ENCODE measurements at regions not wholly inside any gene's neighbourhood (a gene's known extent, or its start where the extent isn't known, plus 50 kb on each side); places are given as distances from the start of the nearest gene placed in this dataset.
"Not testable (repeated sequence)": the region's sequence is repeated elsewhere in the genome, so short reads cannot be mapped to it uniquely, and the experiment has no call there.

DNA sequence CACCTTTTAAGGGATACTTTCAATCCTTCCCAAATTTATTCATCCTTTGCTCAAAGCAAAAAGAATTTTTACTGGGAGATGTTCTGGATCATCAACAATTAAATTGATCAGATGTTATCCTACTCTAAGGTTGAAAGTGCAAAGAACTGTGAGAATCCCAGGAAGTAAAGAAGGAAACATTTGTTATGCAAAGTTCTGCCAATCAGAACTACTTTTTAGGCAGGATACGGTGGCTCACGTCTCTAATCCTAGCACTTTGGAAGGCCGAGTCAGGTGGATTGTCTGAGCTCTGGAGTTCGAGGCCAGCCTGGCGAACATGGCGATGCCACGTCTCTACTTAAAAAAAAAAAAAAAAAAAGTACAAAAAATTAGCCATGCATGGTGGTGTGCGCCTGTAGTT lies 882.3 kb downstream of the DIAPH3 start:
- Histone ChIP-seq H3K27ac (ENCODE audit: low read depth, low read length) (no peak overlapping the region), H3K36me3 (ENCODE audit: control insufficient read depth, low read length) (no peaks in the 10 kb centered on the region), H3K4me3 (ENCODE audit: low read length) (no peak overlapping the region), H3K79me2 (ENCODE audit: control insufficient read depth, low read length) (no peaks in the 10 kb centered on the region), H3K9me3 (ENCODE audit: control insufficient read depth, insufficient read depth, low read length) (no peaks in the 10 kb centered on the region), H3K4me1 (ENCODE audit: control insufficient read depth, low read length) (no peaks in the 10 kb centered on the region), H3K9me2 (replicated peaks; ENCODE audit: control insufficient read depth, low read length) (no peaks in the 10 kb centered on the region), H3K27me3 (ENCODE audit: control insufficient read depth, low read length) (no peaks in the 10 kb centered on the region), H4K20me1 (ENCODE audit: control insufficient read depth, insufficient read depth, low read depth, low read length) (no peaks in the 10 kb centered on the region), H3F3A (ENCODE audit: control insufficient read depth, insufficient read depth) (no peaks in the 10 kb centered on the region), H3K4me2 (ENCODE audit: low read length) (no peak overlapping the region)
- TF ChIP-seq EZH2phosphoT487 (IDR thresholded peaks at IDR 0.05; ENCODE audit: borderline replicate concordance, low read length) = no peak
- TF ChIP-seq, protein P1, sequence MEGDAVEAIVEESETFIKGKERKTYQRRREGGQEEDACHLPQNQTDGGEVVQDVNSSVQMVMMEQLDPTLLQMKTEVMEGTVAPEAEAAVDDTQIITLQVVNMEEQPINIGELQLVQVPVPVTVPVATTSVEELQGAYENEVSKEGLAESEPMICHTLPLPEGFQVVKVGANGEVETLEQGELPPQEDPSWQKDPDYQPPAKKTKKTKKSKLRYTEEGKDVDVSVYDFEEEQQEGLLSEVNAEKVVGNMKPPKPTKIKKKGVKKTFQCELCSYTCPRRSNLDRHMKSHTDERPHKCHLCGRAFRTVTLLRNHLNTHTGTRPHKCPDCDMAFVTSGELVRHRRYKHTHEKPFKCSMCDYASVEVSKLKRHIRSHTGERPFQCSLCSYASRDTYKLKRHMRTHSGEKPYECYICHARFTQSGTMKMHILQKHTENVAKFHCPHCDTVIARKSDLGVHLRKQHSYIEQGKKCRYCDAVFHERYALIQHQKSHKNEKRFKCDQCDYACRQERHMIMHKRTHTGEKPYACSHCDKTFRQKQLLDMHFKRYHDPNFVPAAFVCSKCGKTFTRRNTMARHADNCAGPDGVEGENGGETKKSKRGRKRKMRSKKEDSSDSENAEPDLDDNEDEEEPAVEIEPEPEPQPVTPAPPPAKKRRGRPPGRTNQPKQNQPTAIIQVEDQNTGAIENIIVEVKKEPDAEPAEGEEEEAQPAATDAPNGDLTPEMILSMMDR (IDR thresholded peaks at IDR 0.05; ENCODE audit: low read depth, low read length, poor library complexity, severe bottlenecking) = no peak

DNA sequence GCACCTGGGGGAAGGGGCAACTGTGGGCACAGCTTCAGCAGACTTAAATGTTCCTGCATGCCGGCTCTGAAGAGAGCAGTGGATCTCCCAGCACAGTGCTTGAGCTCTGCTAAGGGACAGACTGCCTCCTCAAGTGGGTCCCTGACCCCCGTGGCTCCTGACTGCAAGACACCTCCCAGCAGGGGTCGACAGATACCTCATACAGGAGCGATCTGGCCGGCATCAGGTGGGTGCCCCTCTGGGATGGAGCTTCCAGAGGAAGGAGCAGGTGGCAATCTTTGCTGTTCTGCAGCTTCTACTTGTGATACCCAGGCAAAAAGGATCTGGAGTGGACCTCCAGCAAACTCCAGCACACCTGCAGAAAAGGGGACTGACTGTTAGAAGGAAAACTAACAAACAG lies 871.5 kb downstream of the DIAPH3 start:
- H3F3A ChIP-seq (ENCODE audit: control insufficient read depth, insufficient read depth); H3K4me3 ChIP-seq (ENCODE audit: low read length); H3K27me3 ChIP-seq (ENCODE audit: control insufficient read depth, low read length); H3K4me2 ChIP-seq (ENCODE audit: low read length); H3K36me3 ChIP-seq (ENCODE audit: control insufficient read depth, low read length); H3K9me3 ChIP-seq (ENCODE audit: control insufficient read depth, insufficient read depth, low read length); H3K79me2 ChIP-seq (ENCODE audit: control insufficient read depth, low read length); H4K20me1 ChIP-seq (ENCODE audit: control insufficient read depth, insufficient read depth, low read depth, low read length); H3K27ac ChIP-seq (ENCODE audit: low read depth, low read length); H3K9me2 ChIP-seq (replicated peaks; ENCODE audit: control insufficient read depth, low read length); H3K4me1 ChIP-seq (ENCODE audit: control insufficient read depth, low read length): not testable (repeated sequence)

DNA sequence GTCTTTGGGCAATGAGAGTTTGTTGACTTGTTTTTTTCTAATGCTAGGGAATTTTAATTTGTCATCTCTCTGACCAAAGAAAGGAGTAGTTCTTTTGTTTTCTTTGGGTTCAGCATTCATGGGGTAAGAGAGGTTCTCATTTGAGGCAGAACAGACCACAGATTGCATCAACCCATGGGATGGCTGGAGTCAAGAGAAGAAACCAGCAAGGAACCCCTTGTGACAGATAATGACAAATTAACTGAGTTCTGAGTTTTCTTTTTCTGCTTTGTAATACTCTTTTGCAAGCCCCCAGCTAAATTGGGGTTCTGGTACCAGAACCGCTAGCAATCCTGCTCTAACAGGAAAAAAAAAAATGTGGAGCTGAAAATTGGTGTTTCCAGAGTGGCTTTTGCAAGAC lies 864.1 kb downstream of the DIAPH3 start:
- no peaks in the 10 kb centered on the region for H3K9me3 ChIP-seq (ENCODE audit: control insufficient read depth, insufficient read depth, low read length)
- no peaks in the 10 kb centered on the region for H3K36me3 ChIP-seq (ENCODE audit: control insufficient read depth, low read length)
- no peak overlapping the region for H3K4me3 ChIP-seq (ENCODE audit: low read length)
- no peaks in the 10 kb centered on the region for H3K9me2 ChIP-seq (replicated peaks; ENCODE audit: control insufficient read depth, low read length)
- H3K79me2 ChIP-seq (ENCODE audit: control insufficient read depth, low read length) = no peaks in the 10 kb centered on the region
- H3K27ac ChIP-seq (ENCODE audit: low read depth, low read length) = no peak overlapping the region
- no peaks in the 10 kb centered on the region for H3K4me1 ChIP-seq (ENCODE audit: control insufficient read depth, low read length)
- H3F3A ChIP-seq (ENCODE audit: control insufficient read depth, insufficient read depth) = no peaks in the 10 kb centered on the region
- no peak for TF ChIP-seq EZH2phosphoT487 (IDR thresholded peaks at IDR 0.05; ENCODE audit: borderline replicate concordance, low read length)
- TF ChIP-seq, protein P1 (IDR thresholded peaks at IDR 0.05; ENCODE audit: low read depth, low read length, poor library complexity, severe bottlenecking) = no peak
- H3K4me2 ChIP-seq (ENCODE audit: low read length) = no peak overlapping the region
- no peaks in the 10 kb centered on the region for H4K20me1 ChIP-seq (ENCODE audit: control insufficient read depth, insufficient read depth, low read depth, low read length)
- no peaks in the 10 kb centered on the region for H3K27me3 ChIP-seq (ENCODE audit: control insufficient read depth, low read length)

DNA sequence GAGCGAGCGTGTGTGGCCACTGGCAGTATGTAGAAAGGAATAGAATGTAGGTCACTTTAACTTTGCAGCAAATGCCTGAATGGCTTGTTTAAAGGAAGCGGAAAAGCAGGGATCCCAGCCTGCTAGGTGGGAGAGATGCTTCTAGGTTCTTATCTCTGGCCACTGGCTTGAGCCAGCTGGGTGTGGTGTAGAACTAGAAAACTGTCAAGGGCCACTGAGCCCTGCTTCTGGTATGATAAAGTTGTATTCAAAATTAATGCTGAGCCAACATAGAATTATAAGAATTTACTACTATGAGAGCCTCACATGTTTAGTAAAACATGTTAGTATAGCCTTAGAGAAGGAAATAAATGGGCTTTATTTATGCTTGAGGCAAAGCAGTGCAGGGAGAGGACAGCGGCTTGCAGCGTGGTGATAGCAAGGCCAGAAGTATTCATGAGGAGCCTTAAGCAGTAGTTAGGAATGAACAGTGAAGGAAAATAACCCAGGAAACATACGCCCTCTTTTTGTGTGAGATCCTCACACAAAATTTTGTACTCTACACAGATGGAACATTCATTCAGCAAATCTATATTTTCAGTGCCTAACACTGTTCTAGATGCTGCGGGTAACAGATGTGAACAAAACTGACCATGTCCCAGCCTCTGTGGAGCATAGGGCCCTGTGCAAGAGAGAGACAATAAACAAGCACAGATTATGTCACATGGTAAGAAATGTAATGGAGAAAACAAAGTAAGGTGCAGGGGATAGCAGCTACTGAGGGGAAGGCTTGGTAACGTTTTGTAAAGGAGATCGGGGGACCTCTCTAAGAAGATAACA lies 863.2 kb downstream of the DIAPH3 start:
- no peaks in the 10 kb centered on the region for H3K36me3 ChIP-seq (ENCODE audit: control insufficient read depth, low read length)
- H3K4me2 ChIP-seq (ENCODE audit: low read length) = no peak overlapping the region
- no peaks in the 10 kb centered on the region for H3K27me3 ChIP-seq (ENCODE audit: control insufficient read depth, low read length)
- H3F3A ChIP-seq (ENCODE audit: control insufficient read depth, insufficient read depth) = no peaks in the 10 kb centered on the region
- H4K20me1 ChIP-seq (ENCODE audit: control insufficient read depth, insufficient read depth, low read depth, low read length) = no peaks in the 10 kb centered on the region
- TF ChIP-seq, protein P1 (IDR thresholded peaks at IDR 0.05; ENCODE audit: low read depth, low read length, poor library complexity, severe bottlenecking) = no peak
- TF ChIP-seq EZH2phosphoT487 (IDR thresholded peaks at IDR 0.05; ENCODE audit: borderline replicate concordance, low read length) = no peak
- H3K9me2 ChIP-seq (replicated peaks; ENCODE audit: control insufficient read depth, low read length) = no peaks in the 10 kb centered on the region
- H3K79me2 ChIP-seq (ENCODE audit: control insufficient read depth, low read length) = no peaks in the 10 kb centered on the region
- H3K4me1 ChIP-seq (ENCODE audit: control insufficient read depth, low read length) = no peaks in the 10 kb centered on the region
- no peaks in the 10 kb centered on the region for H3K9me3 ChIP-seq (ENCODE audit: control insufficient read depth, insufficient read depth, low read length)
- no peak overlapping the region for H3K4me3 ChIP-seq (ENCODE audit: low read length)
- H3K27ac ChIP-seq (ENCODE audit: low read depth, low read length) = no peak overlapping the region

Measured in DOHH2 (cell line).